ENCODE measurements at regions not wholly inside any gene's neighbourhood (a gene's known extent, or its start where the extent isn't known, plus 50 kb on each side); places are given as distances from the start of the nearest gene placed in this dataset.

DNA sequence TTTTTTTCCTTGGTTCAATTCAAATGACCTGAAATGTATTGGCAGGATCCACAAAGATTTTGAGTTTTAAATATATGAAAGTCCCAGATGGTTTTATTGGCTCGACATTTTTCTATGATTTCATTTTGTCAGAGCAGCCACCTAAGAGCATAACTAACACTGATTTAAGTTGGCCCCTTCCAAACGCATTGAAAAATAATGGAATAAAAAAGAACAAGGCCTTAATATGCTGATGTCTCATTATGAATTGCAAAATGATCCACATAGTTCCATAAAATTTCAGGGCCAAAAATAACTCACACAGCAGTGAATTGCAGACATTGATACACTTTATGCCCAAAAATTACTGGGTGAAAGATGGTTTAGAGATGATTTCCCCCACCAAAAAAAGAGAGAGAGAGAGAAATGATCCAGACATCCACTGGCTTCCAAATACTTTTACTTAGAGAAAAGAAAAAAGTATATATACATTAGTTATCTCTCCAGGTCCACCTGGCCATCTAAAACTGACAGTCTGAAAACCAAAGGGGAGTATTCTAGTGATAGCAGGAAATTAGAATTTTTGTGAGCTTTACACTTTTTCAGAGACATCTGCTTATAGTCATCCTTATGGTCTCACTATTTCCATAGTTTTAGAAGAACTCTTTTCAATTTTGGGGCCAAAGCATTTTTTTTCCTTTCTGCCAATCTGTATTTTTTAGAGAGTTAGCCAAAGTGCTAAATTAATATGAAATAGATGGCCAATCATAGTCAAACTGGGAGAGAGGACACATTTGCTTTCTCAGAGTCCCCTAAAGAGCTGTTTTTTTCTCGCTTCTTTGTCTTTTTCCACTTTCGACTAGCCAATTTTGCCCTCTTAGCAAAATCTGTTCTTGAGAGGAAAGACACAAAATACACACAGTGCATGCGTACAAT lies 213.5 kb upstream of the RND3 start:
- no peak for DNase-seq (ENCODE audit: low read depth, low spot score)
- no TSS peak for BruUV-seq (replicated peaks)
- intact Hi-C loops (cut with micrococcal nuclease) (no loop called here), dilution Hi-C loops (cut with MboI; ENCODE audit: extremely low pct_ligation_motif_present, low sequenced_read_pairs) (no loop called here)
- Histone ChIP-seq H3K9ac (replicated peaks; ENCODE audit: extremely low read depth, insufficient read depth, low read length) (no peak overlapping the region), H3K36me3 (ENCODE audit: control insufficient read depth in 2 of 2, extremely low read depth in 1 of 2, insufficient read depth in 2 of 2, low read length in 2 of 2) (no peaks in the 10 kb centered on the region), H3K27me3 (ENCODE audit: control insufficient read depth in 2 of 2, insufficient read depth in 2 of 2, low read length in 2 of 2) (no peaks in the 10 kb centered on the region), H2AFZ (ENCODE audit: low read depth, low read length) (no peak overlapping the region), H3K4me1 (ENCODE audit: control insufficient read depth, extremely low read depth, insufficient read depth, low read length) (peaks cover 4% of the 10 kb centered on the region), H3K27ac (ENCODE audit: insufficient read depth, low read depth, low read length) (no peak overlapping the region), H3K79me2 (ENCODE audit: control insufficient read depth, insufficient read depth, low read length) (no peaks in the 10 kb centered on the region), H4K20me1 (replicated peaks; ENCODE audit: control insufficient read depth, extremely low read depth, insufficient read depth, low read length) (no peaks in the 10 kb centered on the region), H3K9me1 (replicated peaks; ENCODE audit: control insufficient read depth, extremely low read depth, insufficient read depth, low read length) (no peaks in the 10 kb centered on the region), H3K4me3 (replicated peaks in 1 of 3; ENCODE audit: insufficient read depth in 1 of 3, low read depth in 1 of 3, low read length in 3 of 3) (no peak overlapping the region), H3K4me2 (ENCODE audit: insufficient read depth, low read length) (no peak overlapping the region), H3K9me3 (replicated peaks; ENCODE audit: control insufficient read depth, insufficient read depth, low read length) (no peaks in the 10 kb centered on the region)
- ChIA-PET POLR2A (no interaction called here), CTCF (no interaction called here)
- TF ChIP-seq, protein P1, sequence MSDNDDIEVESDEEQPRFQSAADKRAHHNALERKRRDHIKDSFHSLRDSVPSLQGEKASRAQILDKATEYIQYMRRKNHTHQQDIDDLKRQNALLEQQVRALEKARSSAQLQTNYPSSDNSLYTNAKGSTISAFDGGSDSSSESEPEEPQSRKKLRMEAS (IDR thresholded peaks at IDR 0.05; ENCODE audit: insufficient read depth, insufficient read length): no peak
- TF ChIP-seq GATA2 (IDR thresholded peaks at IDR 0.05; ENCODE audit: insufficient read depth, insufficient read length, low read depth, low read length): no peak
- no peak for TF ChIP-seq MYC (IDR thresholded peaks at IDR 0.05; ENCODE audit: low read depth, low read length)
- no peak for TF ChIP-seq JUN (IDR thresholded peaks at IDR 0.05; ENCODE audit: borderline replicate concordance, insufficient read depth, insufficient read length, low read depth)
- no peak for TF ChIP-seq FOS (IDR thresholded peaks at IDR 0.05; ENCODE audit: borderline replicate concordance, insufficient read depth, low read length)
- TF ChIP-seq EZH2 (IDR thresholded peaks at IDR 0.05; ENCODE audit: borderline replicate concordance, low read depth, low read length, severe bottlenecking): no peak
- no peak for TF ChIP-seq POLR2AphosphoS5 (IDR thresholded peaks at IDR 0.05; ENCODE audit: insufficient read depth, low read depth, low read length)
- FAIRE-seq: no peak

All from endothelial cell of umbilical vein (primary cell).